Ectodermal cell (in vitro differentiated cells): ENCODE measurements at regions not wholly inside any gene's neighbourhood (a gene's known extent, or its start where the extent isn't known, plus 50 kb on each side); places are given as distances from the start of the nearest gene placed in this dataset.

Experiments
- H3K27ac ChIP-seq: 2 replicates; pipeline ENCODE4 v1.7.0; 2013; ENCODE audit warnings: mild to moderate bottlenecking, low read depth, low read length; ENCODE audit not compliant: insufficient read depth, poor library complexity, severe bottlenecking
- H3K27me3 ChIP-seq: 2 replicates; pipeline ENCODE4 v1.7.0; 2013; ENCODE audit warnings: mild to moderate bottlenecking, low read length; ENCODE audit not compliant: insufficient read depth, control insufficient read depth, poor library complexity, severe bottlenecking
- H3K36me3 ChIP-seq: one replicate; pipeline ENCODE4 v1.7.0; 2013; ENCODE audit warnings: low read length; ENCODE audit not compliant: control insufficient read depth, insufficient read depth
- H3K4me1 ChIP-seq: one replicate; pipeline ENCODE4 v1.7.0; 2013; ENCODE audit warnings: low read length; ENCODE audit not compliant: control insufficient read depth, insufficient read depth
- H3K4me3 ChIP-seq: 2 replicates; pipeline ENCODE4 v1.7.0; 2013; ENCODE audit warnings: low read depth, low read length, control low read depth; ENCODE audit not compliant: insufficient read depth
- H3K9me3 ChIP-seq: 2 replicates; pipeline ENCODE4 v1.7.0; 2013; ENCODE audit warnings: mild to moderate bottlenecking, low read length, moderate library complexity; ENCODE audit not compliant: control insufficient read depth
- WGBS, 2 experiments: methylation state at CpG; one replicate each; pipeline ENCODE4 v1.1.7; 2013; ENCODE audit warnings: missing lambda C conversion rate in 2 of 2; 5-methylcytosine and 5-hydroxymethylcytosine counted together

- Histone ChIP-seq H3K27ac (no peak overlapping the region), H3K36me3 (no peaks in the 10 kb centered on the region), H3K27me3 (no peaks in the 10 kb centered on the region), H3K4me1 (no peaks in the 10 kb centered on the region), H3K9me3 (no peaks in the 10 kb centered on the region), H3K4me3 (no peak overlapping the region)
- 83 to 94% methylated on average over 3 of the region's 3 CpGs for WGBS, 2 experiments
These were observed 74.2 kb downstream of the CYRIA start for GRCh38 chr2:16591370-16591933.

GRCh38 chr2:16589465-16589864 lies 76.2 kb downstream of the CYRIA start:
- Histone ChIP-seq H3K9me3 (no peaks in the 10 kb centered on the region), H3K27me3 (no peaks in the 10 kb centered on the region), H3K4me3 (no peak overlapping the region), H3K4me1 (no peaks in the 10 kb centered on the region), H3K27ac (no peak overlapping the region), H3K36me3 (no peaks in the 10 kb centered on the region)
- WGBS, 2 experiments = 90 to 93% methylated on average over 2 to 3 of the region's 3 CpGs

GRCh38 chr2:16588565-16588964 lies 77.1 kb downstream of the CYRIA start:
- H3K4me3 ChIP-seq = no peak overlapping the region
- H3K9me3 ChIP-seq = no peaks in the 10 kb centered on the region
- 63 to 83% methylated on average over 2 to 3 of the region's 3 CpGs for whole genome bisulfite sequencing, 2 experiments
- H3K36me3 ChIP-seq = no peaks in the 10 kb centered on the region
- H3K27me3 ChIP-seq = no peaks in the 10 kb centered on the region
- H3K27ac ChIP-seq = no peak overlapping the region
- no peaks in the 10 kb centered on the region for H3K4me1 ChIP-seq

GRCh38 chr2:16587601-16588000 lies 78.0 kb downstream of the CYRIA start:
- H3K4me3 ChIP-seq = no peak overlapping the region
- H3K9me3 ChIP-seq = no peaks in the 10 kb centered on the region
- WGBS, 2 experiments = 92 to 94% methylated on average over 4 of the region's 4 CpGs
- no peaks in the 10 kb centered on the region for H3K27me3 ChIP-seq
- no peaks in the 10 kb centered on the region for H3K36me3 ChIP-seq
- no peak overlapping the region for H3K27ac ChIP-seq
- no peaks in the 10 kb centered on the region for H3K4me1 ChIP-seq

GRCh38 chr2:16584824-16585540 lies 80.7 kb downstream of the CYRIA start:
- Histone ChIP-seq H3K4me1 (no peaks in the 10 kb centered on the region), H3K4me3 (no peak overlapping the region), H3K9me3 (no peaks in the 10 kb centered on the region), H3K36me3 (no peaks in the 10 kb centered on the region), H3K27me3 (no peaks in the 10 kb centered on the region), H3K27ac (no peak overlapping the region)
- WGBS, 2 experiments = 92 to 94% methylated on average over 2 of the region's 2 CpGs

- H3K27me3 ChIP-seq = no peaks in the 10 kb centered on the region
- H3K27ac ChIP-seq = no peak overlapping the region
- H3K4me3 ChIP-seq = no peak overlapping the region
- no peaks in the 10 kb centered on the region for H3K4me1 ChIP-seq
- no peaks in the 10 kb centered on the region for H3K36me3 ChIP-seq
- H3K9me3 ChIP-seq = no peaks in the 10 kb centered on the region
- WGBS, 2 experiments = 80 to 92% methylated on average over 2 of the region's 2 CpGs
These were observed 81.5 kb downstream of the CYRIA start for GRCh38 chr2:16584084-16584483.

- H3K27me3 ChIP-seq = no peaks in the 10 kb centered on the region
- H3K36me3 ChIP-seq = no peaks in the 10 kb centered on the region
- H3K4me1 ChIP-seq = no peaks in the 10 kb centered on the region
- WGBS, 2 experiments = 60 to 82% methylated on average over 1 of the region's 1 CpG
- no peak overlapping the region for H3K27ac ChIP-seq
- H3K9me3 ChIP-seq = no peaks in the 10 kb centered on the region
- H3K4me3 ChIP-seq = no peak overlapping the region
These were observed 84.4 kb downstream of the CYRIA start for GRCh38 chr2:16581241-16581640.

GRCh38 chr2:16578081-16578480 lies 87.6 kb downstream of the CYRIA start:
- H3K4me3 ChIP-seq = no peak overlapping the region
- 97 to 98% methylated on average over 2 to 3 of the region's 3 CpGs for WGBS, 2 experiments
- no peaks in the 10 kb centered on the region for H3K27me3 ChIP-seq
- H3K27ac ChIP-seq = no peak overlapping the region
- peaks cover 3% of the 10 kb centered on the region for H3K36me3 ChIP-seq
- H3K9me3 ChIP-seq = no peaks in the 10 kb centered on the region
- H3K4me1 ChIP-seq = no peaks in the 10 kb centered on the region

GRCh38 chr2:16570516-16570915 lies 95.1 kb downstream of the CYRIA start:
- no peak overlapping the region for H3K27ac ChIP-seq
- no peaks in the 10 kb centered on the region for H3K4me1 ChIP-seq
- H3K36me3 ChIP-seq = peaks cover 3% of the 10 kb centered on the region
- 93 to 98% methylated on average over 3 of the region's 3 CpGs for WGBS, 2 experiments
- H3K27me3 ChIP-seq = no peaks in the 10 kb centered on the region
- H3K9me3 ChIP-seq = no peaks in the 10 kb centered on the region
- no peak overlapping the region for H3K4me3 ChIP-seq

GRCh38 chr2:16568998-16569784 lies 96.4 kb downstream of the CYRIA start:
- Histone ChIP-seq H3K27me3 (no peaks in the 10 kb centered on the region), H3K4me3 (no peak overlapping the region), H3K36me3 (no peaks in the 10 kb centered on the region), H3K9me3 (no peaks in the 10 kb centered on the region), H3K27ac (no peak overlapping the region), H3K4me1 (no peaks in the 10 kb centered on the region)
- WGBS, 2 experiments = 88 to 91% methylated on average over 3 to 4 of the region's 4 CpGs
